ENCODE measurements at regions not wholly inside any gene's neighbourhood (a gene's known extent, or its start where the extent isn't known, plus 50 kb on each side); places are given as distances from the start of the nearest gene placed in this dataset.

DNA sequence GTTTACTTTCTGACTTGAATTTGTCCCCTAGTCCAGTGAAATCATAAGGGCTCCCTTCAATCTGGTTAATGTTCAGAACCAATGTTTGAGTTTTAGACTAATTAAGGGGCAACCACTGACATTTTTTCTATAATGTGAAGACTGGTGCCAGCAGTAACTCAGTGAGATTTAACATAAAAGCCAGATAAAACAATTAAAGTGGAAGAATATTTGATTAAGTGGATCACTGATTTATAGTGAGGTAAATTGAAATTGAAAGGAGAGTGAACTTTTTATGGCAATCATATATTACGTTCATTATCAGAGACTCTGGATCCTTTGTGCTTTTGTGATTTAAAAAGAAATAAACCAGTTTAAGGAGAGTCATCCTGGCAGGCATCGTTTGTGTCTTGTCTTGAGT, 246.8 kb downstream of the GATA3 start:
- no peaks in the 10 kb centered on the region for H4K20me1 ChIP-seq (ENCODE audit: control insufficient read depth, insufficient read depth, low read depth, low read length)
- TF ChIP-seq CTCF (IDR thresholded peaks at IDR 0.05; ENCODE audit: low read depth, low read length, poor library complexity, severe bottlenecking), result no peak
- no peak for TF ChIP-seq EZH2phosphoT487 (IDR thresholded peaks at IDR 0.05; ENCODE audit: borderline replicate concordance, low read length)
- no peak overlapping the region for H3K4me2 ChIP-seq (ENCODE audit: low read length)
- H3K27me3 ChIP-seq (ENCODE audit: control insufficient read depth, low read length), result no peaks in the 10 kb centered on the region
- no peaks in the 10 kb centered on the region for H3F3A ChIP-seq (ENCODE audit: control insufficient read depth, insufficient read depth)
- H3K79me2 ChIP-seq (ENCODE audit: control insufficient read depth, low read length), result no peaks in the 10 kb centered on the region
- no peaks in the 10 kb centered on the region for H3K4me1 ChIP-seq (ENCODE audit: control insufficient read depth, low read length)
- H3K9me3 ChIP-seq (ENCODE audit: control insufficient read depth, insufficient read depth, low read length), result no peaks in the 10 kb centered on the region
- no peak overlapping the region for H3K4me3 ChIP-seq (ENCODE audit: low read length)
- no peaks in the 10 kb centered on the region for H3K9me2 ChIP-seq (replicated peaks; ENCODE audit: control insufficient read depth, low read length)
- no peaks in the 10 kb centered on the region for H3K36me3 ChIP-seq (ENCODE audit: control insufficient read depth, low read length)
- H3K27ac ChIP-seq (ENCODE audit: low read depth, low read length), result no peak overlapping the region

DNA sequence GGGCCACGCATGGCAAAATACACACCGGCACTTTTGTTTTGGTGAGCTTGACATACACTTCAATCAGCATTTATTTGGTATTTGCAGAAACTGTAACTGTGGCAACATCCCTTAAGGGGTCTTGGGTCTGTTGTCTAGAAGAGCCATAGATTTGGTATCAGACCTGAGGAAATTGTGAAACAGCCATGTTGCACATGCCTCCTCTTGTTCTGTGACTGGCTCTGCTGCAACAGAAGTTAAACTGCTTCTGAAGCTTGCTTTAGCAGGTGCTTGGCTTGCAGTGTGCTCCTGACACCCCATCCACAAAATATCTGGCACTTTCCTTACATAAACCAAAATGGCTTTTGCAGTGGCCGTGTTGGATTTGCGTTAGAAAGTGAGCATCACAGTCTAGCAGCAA, 247.3 kb downstream of the GATA3 start:
- no peak for TF ChIP-seq CTCF (IDR thresholded peaks at IDR 0.05; ENCODE audit: low read depth, low read length, poor library complexity, severe bottlenecking)
- no peak for TF ChIP-seq EZH2phosphoT487 (IDR thresholded peaks at IDR 0.05; ENCODE audit: borderline replicate concordance, low read length)
- no peak overlapping the region for H3K4me2 ChIP-seq (ENCODE audit: low read length)
- H3K9me2 ChIP-seq (replicated peaks; ENCODE audit: control insufficient read depth, low read length), result no peaks in the 10 kb centered on the region
- H3K4me3 ChIP-seq (ENCODE audit: low read length), result no peak overlapping the region
- no peaks in the 10 kb centered on the region for H3K9me3 ChIP-seq (ENCODE audit: control insufficient read depth, insufficient read depth, low read length)
- no peaks in the 10 kb centered on the region for H4K20me1 ChIP-seq (ENCODE audit: control insufficient read depth, insufficient read depth, low read depth, low read length)
- no peaks in the 10 kb centered on the region for H3K4me1 ChIP-seq (ENCODE audit: control insufficient read depth, low read length)
- H3K27ac ChIP-seq (ENCODE audit: low read depth, low read length), result no peak overlapping the region
- H3F3A ChIP-seq (ENCODE audit: control insufficient read depth, insufficient read depth), result no peaks in the 10 kb centered on the region
- H3K79me2 ChIP-seq (ENCODE audit: control insufficient read depth, low read length), result no peaks in the 10 kb centered on the region
- H3K36me3 ChIP-seq (ENCODE audit: control insufficient read depth, low read length), result no peaks in the 10 kb centered on the region
- H3K27me3 ChIP-seq (ENCODE audit: control insufficient read depth, low read length), result no peaks in the 10 kb centered on the region

- Histone ChIP-seq H3K4me2 (ENCODE audit: low read length) (no peak overlapping the region), H3K36me3 (ENCODE audit: control insufficient read depth, low read length) (no peaks in the 10 kb centered on the region), H3K27ac (ENCODE audit: low read depth, low read length) (no peak overlapping the region), H3K4me1 (ENCODE audit: control insufficient read depth, low read length) (no peaks in the 10 kb centered on the region), H3K4me3 (ENCODE audit: low read length) (no peak overlapping the region), H3F3A (ENCODE audit: control insufficient read depth, insufficient read depth) (no peaks in the 10 kb centered on the region), H4K20me1 (ENCODE audit: control insufficient read depth, insufficient read depth, low read depth, low read length) (no peaks in the 10 kb centered on the region), H3K9me2 (replicated peaks; ENCODE audit: control insufficient read depth, low read length) (no peaks in the 10 kb centered on the region), H3K9me3 (ENCODE audit: control insufficient read depth, insufficient read depth, low read length) (no peaks in the 10 kb centered on the region), H3K27me3 (ENCODE audit: control insufficient read depth, low read length) (no peaks in the 10 kb centered on the region), H3K79me2 (ENCODE audit: control insufficient read depth, low read length) (no peaks in the 10 kb centered on the region)
- no peak for TF ChIP-seq EZH2phosphoT487 (IDR thresholded peaks at IDR 0.05; ENCODE audit: borderline replicate concordance, low read length)
- TF ChIP-seq CTCF (IDR thresholded peaks at IDR 0.05; ENCODE audit: low read depth, low read length, poor library complexity, severe bottlenecking), result no peak
Observed at GRCh38 chr10:8302565-8302964, 248.1 kb downstream of the GATA3 start.

DNA sequence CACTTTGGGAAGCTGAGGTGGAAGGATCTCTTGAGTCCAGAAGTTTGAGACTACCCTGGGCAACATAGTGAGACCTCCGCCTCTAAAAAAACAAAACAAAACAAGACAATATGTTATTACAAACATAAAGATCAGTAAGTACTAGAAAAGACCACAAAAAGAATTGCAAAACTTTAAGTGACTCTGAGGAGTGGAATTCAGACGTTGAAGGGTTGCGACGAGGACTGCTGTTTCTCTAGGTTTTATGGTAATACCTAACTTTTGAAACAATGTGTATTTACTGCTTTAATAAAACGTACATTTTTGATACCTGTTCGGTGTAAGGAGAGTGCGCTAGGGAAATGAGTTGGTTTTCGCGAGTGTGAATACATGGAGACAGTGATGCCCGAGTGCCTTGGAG, 250.4 kb downstream of the GATA3 start:
- Histone ChIP-seq H3F3A (ENCODE audit: control insufficient read depth, insufficient read depth) (no peaks in the 10 kb centered on the region), H3K4me1 (ENCODE audit: control insufficient read depth, low read length) (no peaks in the 10 kb centered on the region), H3K79me2 (ENCODE audit: control insufficient read depth, low read length) (no peaks in the 10 kb centered on the region), H4K20me1 (ENCODE audit: control insufficient read depth, insufficient read depth, low read depth, low read length) (no peaks in the 10 kb centered on the region), H3K27me3 (ENCODE audit: control insufficient read depth, low read length) (no peaks in the 10 kb centered on the region), H3K36me3 (ENCODE audit: control insufficient read depth, low read length) (no peaks in the 10 kb centered on the region), H3K9me3 (ENCODE audit: control insufficient read depth, insufficient read depth, low read length) (no peaks in the 10 kb centered on the region), H3K9me2 (replicated peaks; ENCODE audit: control insufficient read depth, low read length) (no peaks in the 10 kb centered on the region), H3K27ac (ENCODE audit: low read depth, low read length) (no peak overlapping the region), H3K4me2 (ENCODE audit: low read length) (no peak overlapping the region), H3K4me3 (ENCODE audit: low read length) (no peak overlapping the region)
- no peak for TF ChIP-seq EZH2phosphoT487 (IDR thresholded peaks at IDR 0.05; ENCODE audit: borderline replicate concordance, low read length)
- TF ChIP-seq CTCF (IDR thresholded peaks at IDR 0.05; ENCODE audit: low read depth, low read length, poor library complexity, severe bottlenecking), result no peak

Data from DOHH2 (cell line).